OCI-M2 (cell line): ENCODE measurements at regions not wholly inside any gene's neighbourhood (a gene's known extent, or its start where the extent isn't known, plus 50 kb on each side); places are given as distances from the start of the nearest gene placed in this dataset.

Experiments used
- DNase-seq: peaks from one replicate; lab custom pipeline; 2025; ENCODE audit not compliant: unreplicated experiment; lab: John Stamatoyannopoulos, UW

DNA sequence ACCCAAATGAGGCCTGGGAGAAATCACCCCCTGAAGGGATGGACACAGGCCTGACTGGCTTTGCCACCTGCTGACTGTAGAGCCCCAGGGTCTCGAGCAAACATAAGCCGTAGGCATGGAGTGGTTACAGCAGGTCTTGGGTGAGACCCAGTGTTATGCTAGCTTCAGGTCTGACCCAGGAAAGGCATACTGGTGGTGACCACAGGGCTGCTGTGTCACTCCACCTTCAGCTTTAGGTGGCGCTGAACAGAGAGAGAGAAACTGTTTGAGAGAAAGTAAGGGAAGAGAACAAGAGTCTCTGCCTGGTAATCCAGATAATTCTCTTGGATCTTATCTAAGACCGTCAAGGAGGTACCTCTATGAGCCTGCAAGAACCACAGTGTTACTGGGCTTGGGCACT lies 1544.2 kb upstream of the TMEFF2 start:
- DNase-seq: no peak

DNA sequence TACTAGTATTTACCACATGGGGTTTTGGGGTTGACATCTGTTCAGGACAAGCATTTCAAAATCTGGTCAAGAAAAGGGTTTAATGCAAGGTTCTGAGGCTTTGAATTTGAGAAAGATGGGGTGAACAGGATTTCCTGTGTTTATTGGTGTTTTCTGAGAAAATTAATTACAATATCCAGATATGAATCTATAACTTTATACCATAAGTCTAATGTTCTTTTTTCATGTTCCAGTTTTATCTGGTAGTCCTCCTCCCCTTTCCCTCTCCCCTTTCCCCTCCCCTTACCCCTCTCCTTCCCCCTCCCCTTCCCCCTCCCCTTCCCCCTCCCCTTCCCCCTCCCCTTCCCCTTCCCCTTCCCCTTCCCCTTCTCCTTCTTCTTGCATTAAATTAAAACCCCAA lies 1518.2 kb upstream of the TMEFF2 start:
- no peak for DNase-seq

DNA sequence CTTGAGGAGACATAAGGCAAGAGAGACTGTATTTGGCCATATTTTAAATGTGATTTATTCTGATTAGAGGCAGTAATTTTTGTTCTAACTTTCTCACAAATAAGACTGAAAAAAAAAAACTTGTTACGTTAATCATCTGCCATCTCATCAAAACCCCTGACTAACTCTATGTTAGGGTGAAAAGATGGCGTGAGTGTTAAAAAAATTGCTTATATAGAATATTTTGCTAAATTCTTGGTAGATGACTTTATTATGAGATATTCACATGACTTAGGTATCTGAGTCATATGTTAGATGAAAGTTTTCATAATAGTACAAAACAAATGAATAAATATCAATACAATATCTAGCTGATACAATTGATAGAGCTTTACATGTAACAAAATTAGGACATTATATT lies 1508.7 kb upstream of the TMEFF2 start:
- DNase-seq: no peak

DNA sequence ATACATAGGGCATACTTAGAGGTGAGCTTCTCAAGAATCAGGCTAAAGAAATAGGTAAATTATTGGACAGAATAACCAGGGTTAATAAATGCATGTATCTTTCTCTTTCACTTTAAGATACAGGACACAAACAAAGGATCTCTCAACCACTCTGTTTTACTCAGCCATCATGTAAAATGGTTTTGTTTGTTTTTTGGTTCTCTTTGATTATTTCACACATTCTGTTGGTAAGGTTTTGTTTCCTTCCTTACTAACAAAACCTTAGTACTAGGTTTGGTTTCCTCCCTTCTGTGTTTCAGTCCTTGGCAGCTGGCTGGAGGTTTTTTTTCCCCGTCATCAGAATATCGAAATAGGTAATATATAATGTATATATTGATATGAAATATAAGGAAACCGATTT lies 1506.8 kb upstream of the TMEFF2 start:
- DNase-seq: no peak

DNA sequence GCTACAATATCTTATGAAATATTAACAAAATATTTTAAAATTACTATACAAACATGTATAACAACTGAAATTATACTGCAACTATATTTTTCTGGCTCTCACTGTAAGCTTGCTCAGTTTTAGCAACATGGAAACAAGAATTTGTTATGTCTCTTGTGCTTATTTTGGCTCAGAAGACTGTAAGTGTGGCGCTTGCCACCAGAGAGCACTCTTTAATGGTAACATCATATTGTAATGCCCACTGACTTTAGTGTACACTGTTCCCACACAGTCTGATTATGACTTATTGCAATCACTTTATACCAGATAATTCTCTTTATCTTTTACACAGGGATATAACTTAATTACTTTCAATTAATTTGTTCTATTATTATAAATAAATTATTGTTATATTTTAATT lies 1500.6 kb upstream of the TMEFF2 start:
- no peak for DNase-seq

DNA sequence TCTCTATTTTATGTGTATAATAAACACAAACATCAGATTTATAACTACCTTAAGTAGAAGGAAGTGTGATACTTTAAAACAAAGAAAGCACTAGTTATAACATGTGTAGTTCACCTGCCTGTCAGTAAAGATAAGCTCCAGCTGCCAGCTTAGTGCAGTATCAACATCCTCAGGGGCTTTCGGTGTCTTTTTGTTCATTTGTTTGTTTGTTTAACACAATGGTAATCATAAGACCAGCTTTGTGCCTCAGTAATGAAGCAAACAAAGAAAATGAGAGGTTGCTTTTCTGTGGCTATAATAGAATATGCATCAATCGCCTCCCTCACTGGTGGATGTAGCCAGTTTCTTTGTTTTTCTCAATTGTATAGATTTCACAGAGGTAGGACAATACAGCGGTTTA lies 1499.0 kb upstream of the TMEFF2 start:
- DNase-seq: no peak

DNA sequence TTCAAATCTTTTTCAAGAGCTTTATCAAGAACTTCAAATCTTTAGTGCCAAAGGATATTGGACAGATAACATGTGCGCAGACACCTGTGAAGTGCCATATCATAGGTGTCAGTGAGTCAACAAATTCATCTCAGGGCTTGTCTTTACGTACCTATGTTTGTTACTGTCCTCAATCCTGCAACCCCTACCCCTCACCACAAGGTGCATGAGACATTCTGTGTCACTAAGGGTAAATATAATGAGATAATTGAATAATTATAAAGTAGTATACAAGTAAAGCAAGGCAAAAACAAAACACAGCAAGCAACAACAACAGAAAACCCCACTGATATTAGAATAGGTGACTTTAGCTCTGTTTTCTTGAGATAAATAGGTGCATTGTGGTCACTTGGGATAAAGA lies 1495.8 kb upstream of the TMEFF2 start:
- no peak for DNase-seq

DNA sequence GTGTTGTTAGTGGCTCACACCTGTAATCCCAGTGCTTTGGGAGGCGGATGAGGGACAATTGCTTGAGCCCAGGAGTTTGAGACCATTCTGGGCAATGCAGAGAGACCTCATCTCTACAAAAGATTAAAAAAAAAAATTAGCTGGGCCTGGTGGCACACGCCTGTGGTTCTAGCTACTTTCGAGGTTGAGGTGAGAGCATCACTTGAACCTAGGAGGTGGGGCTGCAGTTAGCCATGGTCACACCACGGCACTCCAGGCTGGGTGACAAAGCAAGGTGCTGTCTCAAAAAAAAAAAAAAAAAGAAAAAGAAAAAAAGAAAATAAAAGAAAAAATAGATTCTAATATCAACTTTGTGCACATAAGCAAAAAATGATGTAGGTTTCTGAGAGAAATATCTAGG lies 1492.5 kb upstream of the TMEFF2 start:
- DNase-seq: no peak

DNA sequence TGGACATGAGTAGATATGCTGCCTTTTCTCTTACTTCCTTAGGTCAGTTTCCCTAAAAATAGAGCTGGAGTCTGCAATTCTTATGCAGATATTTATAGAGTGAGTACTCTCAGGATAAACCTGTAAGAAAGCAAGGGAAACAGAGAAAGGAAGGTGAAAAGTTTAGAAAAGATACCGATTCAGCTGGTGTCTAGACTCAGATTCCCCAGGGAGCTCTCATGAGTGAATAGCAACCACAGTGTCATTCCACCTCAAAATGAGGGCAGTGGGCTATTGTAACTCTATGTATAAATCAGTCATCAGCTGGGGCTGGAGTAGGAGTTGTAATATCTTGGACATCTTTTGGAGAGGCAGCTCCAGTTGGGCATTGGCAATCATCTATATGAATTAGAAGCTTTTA lies 1485.1 kb upstream of the TMEFF2 start:
- no peak for DNase-seq

DNA sequence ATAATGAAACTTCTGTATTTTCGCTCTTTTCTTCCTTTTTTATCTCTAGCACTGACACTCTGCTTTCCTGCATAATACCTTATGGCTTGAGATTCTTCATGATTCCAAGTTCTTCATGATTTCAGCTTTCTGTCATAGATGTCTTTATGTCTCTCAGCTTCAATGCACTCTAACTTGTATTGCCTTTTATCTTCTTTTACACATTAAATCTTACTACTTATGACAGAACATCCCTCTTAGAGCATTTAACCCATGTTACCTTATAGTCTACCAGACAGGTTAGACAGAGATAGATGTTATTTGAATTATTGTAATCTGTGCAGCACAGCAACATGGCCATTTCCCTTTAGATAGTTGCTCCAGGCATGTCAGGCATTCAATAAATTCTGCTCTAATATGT lies 1475.7 kb upstream of the TMEFF2 start:
- no peak for DNase-seq

DNA sequence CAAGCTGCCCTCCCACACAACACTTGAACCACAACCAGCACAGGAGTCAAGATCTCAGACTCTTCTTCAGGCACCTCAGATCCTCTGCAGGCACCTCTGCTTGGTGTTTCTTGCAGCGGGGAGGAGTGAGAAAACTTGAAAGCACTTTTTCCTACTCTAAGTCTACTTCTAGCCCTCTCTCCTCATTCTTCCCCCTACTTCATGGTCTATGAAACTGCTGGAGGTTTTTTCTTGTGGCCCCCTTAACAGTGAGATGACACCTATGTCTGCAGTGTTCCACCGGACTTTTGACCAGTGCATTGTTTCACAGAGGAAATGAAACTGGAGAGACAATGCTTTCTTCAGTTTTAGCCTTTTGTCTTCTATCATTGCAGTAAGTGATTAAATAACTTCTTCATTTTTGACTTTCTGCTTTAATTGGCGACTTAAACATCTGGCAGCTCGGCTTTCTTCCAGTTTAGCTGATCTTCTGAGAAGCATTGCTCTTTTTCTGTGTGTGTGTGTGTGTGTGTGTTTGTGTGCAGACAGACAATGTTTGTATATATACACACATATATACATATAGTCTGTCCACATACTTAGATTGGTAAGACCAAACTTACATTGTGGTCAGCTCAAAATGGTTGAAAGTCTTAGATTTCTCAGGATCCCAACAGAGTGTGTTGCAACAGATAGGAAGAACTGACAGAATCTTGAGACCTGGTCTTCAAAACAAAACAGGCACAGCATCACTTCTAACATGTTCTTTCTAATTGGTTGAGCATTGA lies 1474.0 kb upstream of the TMEFF2 start:
- no peak for DNase-seq

DNA sequence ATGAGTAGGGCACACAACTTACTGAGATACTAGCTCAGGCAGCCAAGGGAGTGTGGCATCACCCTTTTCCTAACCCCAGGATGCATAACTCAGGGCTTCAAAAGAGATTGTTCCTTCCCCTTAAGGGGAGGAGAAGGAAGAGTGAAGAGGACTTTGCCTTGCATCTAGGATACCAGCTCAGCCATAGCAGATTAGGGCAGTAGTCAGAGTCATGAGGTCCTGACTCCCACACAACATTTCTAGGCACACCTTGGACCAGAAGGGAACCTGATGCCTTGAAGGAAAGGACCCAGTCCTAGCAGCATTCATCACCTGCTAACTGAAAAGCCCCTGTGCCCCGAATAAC lies 1433.2 kb upstream of the TMEFF2 start:
- DNase-seq: no peak

DNA sequence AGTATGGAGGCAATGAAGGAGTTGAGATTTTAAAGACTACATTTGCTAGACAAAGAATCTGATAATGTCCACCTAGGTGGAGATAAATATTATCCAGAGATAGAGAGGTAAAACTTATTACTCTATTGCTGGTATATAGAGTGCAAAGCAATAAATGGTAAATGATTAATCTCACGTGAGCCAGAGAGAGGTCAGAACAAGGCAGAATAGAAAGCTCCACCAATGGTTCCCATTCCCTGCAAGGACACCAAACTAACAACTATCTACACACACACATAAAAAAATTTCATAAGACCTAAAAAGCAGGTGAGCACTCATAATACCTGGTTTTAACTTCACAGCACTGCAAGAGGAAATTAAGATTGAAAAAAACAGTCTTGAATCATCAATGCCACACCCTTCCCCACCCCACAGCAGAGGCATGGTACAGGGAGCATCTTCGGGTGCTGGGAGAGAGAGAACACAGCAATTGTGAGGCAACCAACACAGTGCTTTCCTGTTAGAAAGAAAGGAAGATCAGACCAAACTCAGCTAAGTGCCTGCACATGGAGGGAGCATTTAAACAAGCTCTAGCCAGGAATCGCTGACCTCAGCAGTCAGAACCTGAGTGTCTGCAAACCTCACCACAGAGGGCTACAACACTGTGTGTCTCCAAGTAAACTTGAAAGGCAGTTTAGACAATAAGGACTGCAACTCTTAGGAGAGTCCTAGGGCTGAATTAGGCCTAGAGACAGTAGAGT lies 1432.6 kb upstream of the TMEFF2 start:
- DNase-seq: no peak

DNA sequence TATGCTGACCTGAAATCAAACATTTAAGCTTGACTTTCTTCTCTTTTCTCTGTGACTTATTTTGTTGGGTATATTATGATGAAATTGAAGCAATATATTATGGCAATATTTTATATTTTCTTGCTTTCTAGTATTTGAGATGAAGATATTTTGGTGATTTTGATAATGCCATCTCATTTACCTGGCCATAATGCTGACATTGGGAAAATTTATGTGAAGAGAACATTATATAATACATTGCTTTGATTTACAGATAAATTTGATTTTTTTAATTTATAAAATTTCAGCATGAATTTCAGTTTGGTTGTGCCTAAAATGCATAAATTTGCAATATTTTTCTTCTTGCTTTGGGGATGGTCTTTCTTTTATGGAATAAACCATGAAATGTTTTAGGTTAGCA lies 1413.7 kb upstream of the TMEFF2 start:
- DNase-seq: no peak

DNA sequence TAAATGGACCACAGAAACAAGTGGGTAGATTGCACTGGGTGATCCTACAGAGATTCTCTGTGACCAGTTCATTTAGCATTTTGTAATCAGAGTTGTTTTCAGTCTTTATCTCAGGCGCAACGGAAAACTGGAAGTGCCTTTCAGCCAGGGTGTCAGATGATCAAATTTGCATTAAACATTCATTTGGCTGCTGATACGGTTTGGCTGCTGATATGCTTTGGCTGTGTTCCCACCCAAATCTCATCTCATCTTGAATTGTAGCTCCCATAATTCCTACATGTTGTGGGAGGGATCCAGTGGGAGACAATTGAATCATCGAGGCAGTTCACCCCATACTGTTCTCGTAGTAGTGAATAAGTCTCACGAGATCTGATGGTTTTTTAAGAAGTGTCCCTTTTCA lies 1396.1 kb upstream of the TMEFF2 start:
- no peak for DNase-seq

DNA sequence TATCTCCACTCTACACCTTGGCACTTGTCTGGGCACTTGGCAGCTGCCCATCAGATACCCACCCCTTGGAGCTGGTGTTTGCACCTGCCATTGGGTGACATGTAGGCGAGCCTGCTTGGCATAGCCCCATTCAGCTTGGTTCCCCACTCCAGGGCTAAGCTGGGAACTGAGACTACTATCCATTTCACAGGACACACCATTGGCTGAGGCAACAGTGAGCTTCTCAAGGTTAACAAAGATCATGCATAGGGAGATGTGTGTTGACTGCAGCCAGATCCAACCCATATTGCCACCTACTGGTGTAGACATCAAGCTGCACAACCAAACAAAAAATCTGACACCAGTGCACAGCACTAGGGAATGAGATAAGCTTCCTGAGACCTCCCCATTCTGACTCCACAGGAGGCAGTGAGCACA lies 1389.8 kb upstream of the TMEFF2 start:
- DNase-seq: no peak

DNA sequence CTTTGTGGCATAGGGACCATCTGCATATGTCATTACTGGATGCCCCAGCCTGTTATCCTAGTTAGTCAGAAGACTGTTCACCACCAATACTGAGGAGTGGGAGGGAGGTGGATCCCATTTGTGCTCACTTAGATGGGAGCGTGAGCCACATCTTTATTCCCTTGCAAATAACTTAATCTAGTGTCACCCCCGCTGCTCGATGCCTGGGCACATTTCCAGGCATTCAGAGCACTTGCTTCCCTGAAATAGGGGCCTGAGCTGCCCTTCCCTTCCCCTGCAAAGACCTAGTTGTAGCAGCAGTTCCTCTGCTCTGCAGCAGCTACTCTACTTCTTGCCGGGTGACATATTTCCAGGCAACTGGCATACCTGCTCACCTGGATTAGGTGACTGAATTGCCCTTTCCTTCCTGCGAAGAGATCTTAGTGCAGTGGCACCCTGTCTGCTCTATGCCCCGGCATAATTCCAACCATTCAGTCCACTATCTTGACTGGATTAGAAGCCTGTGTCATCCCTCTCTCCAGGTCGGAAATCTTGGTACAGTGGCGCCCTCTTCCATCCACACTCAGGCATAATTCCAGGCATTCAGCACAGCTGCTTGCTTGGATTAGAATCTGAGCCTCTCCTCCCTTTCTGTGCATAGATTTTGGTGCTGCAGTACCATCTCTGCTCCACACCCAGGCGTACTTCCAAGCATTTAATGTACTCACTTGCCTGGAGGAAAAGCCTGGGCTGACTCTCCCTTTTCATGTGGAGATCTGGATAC lies 1389.1 kb upstream of the TMEFF2 start:
- no peak for DNase-seq

DNA sequence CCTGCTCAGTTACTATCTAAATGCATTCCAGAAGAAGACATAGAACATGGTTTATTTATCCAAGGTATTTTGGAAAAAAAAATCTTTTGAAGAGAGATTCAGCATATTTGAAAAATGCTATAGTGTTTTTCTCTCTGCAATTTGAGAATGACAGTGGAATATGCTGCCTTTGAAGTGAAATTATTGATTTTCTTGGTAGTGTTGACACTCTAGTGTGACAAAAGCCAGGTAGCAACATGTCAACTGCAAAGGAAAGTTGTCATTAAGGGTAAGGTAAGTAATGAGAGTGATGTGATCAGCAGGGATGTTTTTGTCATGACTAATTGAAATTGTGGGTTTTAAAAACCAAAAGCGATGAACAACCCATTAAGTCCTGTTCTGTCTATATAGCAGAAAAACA lies 1387.1 kb upstream of the TMEFF2 start:
- DNase-seq: no peak

DNA sequence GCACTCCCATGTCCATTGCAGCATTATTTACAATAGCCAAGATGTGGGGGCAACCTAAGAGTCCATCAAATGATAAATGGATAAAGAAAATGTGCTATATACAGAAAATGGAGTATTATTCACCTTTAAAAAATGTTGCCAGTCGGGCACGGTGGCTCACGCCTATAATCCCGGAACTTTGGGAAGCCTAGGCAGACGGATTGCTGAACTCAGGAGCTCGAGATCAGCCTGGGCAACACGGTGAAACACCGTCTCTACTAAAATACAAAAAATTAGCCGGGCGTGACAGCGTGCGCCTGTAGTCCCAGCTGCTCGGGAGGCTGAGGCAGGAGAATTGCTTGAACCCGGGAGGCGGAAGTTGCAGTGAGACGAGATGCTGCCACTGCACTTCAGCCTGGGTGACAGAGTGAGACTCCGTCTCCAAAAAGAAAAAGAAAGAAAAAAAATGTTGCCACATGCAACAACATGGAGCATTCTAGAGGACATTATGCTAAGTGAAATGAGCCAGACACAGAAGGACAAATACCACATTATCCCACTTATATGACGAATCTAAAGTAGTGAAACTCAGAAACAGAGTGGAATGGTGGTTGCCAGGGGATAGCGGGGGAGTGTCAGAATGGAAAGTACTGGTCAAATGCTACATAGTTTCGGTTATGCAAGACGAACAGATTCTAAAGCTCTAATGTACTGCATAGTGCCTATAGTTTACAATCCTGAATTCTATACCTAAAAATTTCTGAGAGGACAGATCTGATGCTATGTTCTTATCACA lies 1385.6 kb upstream of the TMEFF2 start:
- DNase-seq: no peak

DNA sequence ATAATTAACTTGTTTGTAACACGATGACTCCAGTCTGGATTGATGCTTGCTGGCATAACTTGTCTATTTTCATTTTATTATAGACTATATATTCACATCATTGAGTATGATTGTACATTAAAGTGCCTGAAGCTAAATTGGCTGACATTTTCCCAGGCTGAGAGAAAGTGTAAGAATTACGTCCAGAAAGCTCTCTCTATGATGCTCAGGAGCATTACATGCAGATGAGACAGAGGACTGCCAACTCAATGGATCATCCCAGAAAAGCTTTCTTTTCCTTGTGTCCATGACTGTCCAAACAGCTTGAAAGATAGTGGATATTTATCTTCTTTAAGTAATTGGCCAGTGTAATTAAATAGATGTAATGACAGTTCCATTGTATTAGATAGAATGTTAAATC lies 1372.2 kb upstream of the TMEFF2 start:
- no peak for DNase-seq

DNA sequence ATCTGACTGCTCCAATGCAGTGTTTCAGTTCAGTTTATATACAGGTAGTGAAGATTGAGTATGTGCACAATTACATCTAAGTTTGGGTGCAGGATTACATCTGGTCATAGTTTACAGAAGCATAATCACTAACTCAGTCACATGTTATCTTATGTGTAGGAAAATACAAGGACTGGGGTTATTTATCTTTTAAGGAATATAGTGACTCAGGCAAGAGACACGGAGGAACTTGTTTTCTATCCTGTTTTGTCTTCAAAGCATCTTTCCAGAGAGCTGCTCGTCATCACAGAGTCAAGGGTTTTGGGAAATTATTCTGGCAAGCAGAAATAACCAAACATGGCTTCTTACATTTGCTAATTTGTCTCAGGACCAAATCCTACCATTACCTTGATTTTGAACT lies 1371.5 kb upstream of the TMEFF2 start:
- no peak for DNase-seq
